ENCODE measurements at regions not wholly inside any gene's neighbourhood (a gene's known extent, or its start where the extent isn't known, plus 50 kb on each side); places are given as distances from the start of the nearest gene placed in this dataset.

- DNase-seq: no peak
Observed at GRCh38 chr15:39299486-39300267, 281.2 kb upstream of the THBS1 start.

DNA sequence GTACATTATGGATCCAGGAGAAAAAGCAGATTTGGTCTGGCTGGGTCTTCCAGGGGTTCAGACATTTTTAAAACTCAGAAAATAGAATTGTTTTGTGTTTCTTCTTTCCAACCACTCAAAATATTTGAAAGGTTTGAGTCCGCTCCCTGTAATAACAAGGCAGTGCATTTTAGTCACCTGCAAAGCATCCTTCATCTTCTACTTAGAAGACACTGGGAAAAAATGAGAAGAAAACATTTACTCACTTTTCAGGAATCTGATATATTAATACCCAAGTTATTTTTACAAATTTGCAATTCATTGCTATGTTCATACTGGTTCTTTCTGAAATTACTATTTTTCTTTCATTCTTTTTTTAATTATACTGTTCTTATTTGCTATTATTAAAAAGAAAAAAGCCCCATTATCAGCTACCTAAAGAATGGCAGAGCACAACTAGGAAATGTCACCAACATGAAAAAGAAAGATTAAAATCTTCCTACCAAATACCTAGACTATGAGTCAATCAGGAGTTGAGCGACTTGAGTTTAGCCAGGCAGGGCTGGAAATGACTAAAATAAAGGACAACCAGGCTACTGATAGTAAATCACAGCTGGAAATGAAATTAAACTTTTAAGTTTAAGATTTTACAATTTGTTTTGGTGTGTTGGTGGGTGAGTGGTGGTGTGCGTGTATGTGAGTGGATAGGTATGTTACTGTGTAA lies 280.3 kb upstream of the THBS1 start:
- no peak for DNase-seq

DNA sequence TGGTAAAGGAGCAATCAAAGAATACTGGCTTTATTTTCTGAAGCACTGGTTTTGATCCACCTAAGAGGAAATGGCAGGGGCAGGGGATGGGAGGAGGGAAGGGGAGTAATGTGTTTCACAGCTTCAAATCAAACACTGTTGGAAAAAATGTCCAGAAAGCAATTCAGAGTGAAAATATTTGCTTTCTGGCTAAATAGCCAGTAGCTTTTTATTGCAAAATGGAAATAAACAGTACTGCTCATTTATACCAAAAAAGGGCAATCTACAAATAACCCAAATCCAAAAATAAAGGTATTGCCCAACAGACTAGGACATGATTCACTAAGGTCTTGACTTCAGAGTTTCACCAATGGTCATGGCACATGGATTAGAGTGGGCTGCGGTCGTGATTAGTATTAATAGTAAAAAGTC lies 279.3 kb upstream of the THBS1 start:
- no peak for DNase-seq

DNA sequence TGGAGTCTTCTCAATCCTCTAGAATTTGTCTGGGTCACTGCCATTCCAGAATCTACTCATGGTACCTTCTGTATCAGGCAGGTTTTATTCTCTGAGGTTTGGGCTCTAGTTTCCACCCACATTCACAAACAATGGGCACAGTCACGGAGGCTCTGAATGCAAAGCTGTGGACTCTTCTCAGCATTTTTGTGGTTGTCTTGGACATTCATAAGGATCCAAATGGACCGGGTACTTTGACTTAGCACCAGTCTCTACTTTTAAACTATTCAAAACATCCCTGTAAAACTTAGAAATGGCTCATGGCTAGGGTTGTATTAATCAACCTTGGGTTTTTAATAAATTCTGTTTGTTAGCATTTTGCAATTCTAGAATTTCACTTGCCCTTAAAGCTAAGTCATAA lies 277.9 kb upstream of the THBS1 start:
- no peak for DNase-seq

- DNase-seq: no peak
Observed at GRCh38 chr15:39304201-39304841, 276.6 kb upstream of the THBS1 start.

DNA sequence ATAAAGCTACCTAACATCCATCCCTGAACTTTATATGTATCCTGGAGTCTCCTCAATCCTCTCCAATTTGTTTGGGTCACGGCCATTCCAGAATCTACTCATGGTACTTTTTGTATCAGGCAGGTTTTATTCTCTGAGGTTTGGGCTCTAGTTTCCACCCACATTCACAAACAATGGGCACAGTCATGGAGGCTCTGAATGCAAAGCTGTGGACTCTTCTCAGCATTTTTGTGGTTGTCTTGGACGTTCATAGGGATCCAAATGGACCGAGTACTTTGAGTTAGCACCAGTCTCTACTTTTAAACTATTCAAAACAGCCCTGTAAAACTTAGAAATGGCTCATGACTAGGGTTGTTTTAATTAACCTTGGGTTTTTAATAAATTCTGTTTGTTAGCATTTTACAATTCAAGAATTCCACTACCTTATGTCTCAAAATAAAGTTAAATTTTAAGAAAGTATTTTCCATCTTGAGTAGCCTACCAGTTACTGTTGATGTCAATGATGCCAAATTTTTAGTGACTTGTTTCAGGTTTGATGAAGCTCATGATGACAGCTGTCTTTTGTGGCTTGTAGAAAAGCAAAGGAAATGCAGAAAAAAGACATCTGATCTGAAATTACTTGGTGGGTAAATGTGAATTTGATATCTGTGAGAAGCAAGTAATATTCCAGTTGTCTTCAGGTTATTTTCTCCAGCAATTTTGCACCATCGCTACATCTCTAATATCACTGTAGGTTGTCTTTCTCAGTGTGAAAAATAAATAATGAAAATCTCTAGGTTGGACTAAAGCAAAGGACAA lies 275.7 kb upstream of the THBS1 start:
- DNase-seq: no peak

DNA sequence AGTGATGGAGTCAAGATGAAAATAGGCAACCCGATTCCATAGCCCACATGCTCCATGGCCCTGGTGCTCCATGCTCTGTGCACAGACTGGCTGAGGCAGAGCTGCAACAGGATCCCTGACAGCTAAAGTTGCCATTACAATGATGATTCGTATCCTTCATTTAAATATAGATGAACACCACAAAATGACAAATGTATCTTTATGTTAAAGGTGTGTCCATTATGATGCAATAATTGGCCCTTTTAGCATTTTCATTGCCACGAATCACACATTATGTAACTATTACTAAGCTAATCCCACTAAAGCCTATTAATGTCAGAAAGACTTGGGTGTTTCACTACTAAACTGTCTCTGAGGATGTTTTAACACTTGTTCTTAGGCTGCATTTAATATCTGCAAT lies 270.2 kb upstream of the THBS1 start:
- DNase-seq: no peak

GRCh38 chr15:39312984-39313383 lies 267.9 kb upstream of the THBS1 start:
- DNase-seq: no peak

DNA sequence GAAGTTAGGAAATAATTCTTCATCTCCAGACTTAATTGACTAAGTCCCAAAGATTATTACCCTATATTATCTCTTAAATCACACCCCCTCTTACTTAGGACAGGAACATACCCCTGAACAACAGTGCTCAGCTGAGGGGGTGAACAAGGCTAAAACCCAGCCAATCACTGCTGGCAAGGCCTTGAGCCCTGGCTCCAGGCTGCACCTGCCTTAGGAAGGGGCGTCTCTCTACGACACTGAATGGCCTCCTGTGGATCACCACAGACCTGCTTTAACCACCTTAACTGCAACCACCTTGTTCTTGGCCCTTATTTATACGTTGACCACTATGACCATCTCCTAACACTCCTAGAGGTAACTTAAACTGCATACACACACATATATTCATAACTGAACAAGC lies 267.4 kb upstream of the THBS1 start:
- DNase-seq: no peak

GRCh38 chr15:39313881-39314280 lies 267.0 kb upstream of the THBS1 start:
- DNase-seq: no peak

DNA sequence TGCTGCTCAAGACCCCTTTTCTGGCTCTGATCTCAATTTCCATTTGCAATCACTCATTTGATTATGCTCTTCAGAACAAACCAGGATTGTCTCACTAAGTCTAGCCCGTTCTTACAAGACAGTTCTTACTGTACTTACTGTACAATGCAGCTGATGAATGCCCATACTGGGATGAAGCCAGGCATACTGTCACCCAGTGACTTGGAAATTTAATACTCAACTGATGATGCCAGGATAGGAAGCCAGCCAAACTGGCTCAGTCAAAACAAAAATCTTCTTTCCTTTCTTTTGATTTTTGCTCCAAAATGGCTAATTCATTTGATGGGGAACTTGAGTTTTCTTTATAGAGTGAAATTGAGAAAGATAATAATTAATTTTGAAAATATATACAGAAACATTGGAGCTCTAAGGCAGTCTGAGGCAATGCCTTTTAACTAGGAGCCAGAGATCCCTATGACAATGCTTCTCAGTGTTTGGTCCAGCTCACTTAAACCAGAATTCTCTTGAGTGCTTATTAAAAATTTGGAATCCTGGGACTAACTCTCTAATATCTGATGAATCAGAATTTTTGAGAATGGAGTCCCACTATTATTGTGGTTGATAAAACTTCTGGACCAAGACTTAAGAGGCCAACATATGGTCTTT lies 265.6 kb upstream of the THBS1 start:
- no peak for DNase-seq

- DNase-seq: no peak
Observed at GRCh38 chr15:39317225-39317624, 263.7 kb upstream of the THBS1 start.

DNA sequence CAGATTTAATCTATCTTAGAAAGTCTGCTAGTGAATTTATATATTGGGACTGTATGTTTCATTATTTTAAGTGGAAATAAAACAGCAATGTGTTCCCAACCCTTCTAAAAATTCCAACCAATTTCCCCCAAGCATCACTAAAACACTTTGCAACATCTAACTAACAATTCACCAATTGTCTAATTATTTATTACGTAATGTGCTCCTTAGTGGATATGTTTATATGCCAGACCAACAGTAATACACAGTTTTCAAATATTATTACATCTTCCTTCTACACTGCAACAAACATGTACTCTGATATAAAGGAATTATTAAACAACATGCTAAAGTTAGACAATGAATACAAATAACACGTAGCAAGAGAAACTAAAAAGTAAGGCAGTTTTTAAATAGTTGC lies 262.6 kb upstream of the THBS1 start:
- DNase-seq: no peak

DNA sequence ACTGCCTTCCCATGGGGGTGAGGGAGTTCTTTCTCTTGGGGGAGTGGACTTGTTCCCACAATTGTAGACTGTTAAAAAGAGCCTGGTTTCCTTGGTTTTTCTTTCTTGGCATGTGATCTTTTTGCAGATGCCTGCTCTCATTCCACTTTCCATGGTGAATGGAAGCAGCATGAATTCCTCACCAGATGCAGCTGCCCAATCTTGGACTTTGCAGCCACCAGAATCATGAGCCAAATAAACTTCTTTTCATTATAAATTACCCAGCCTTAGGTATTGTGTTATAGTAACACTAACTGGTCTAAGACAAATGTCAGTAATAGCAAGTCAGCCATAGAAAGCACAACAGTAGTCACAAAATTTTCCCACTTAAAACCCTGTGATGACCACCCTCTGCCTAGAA lies 260.5 kb upstream of the THBS1 start:
- no peak for DNase-seq

GRCh38 chr15:39320886-39321285 lies 260.0 kb upstream of the THBS1 start:
- no peak for DNase-seq

DNA sequence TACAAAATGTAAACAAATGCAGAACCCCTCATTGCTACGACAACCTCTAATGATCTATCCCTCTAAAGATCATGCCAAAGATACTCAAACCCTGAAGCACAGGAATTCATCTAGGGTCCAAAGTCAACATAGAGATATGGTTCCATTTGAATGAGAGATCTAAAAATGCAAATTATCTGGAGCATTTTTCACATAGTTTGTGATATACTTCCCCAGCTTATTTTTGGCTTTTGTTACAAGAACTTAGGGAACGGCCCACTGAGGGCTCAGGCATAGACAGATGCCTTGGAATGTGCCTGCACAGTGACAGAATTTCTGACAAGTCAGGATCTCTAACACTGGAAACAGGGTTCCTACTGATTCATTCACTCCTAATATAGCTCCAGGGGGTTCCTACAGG lies 258.9 kb upstream of the THBS1 start:
- no peak for DNase-seq

DNA sequence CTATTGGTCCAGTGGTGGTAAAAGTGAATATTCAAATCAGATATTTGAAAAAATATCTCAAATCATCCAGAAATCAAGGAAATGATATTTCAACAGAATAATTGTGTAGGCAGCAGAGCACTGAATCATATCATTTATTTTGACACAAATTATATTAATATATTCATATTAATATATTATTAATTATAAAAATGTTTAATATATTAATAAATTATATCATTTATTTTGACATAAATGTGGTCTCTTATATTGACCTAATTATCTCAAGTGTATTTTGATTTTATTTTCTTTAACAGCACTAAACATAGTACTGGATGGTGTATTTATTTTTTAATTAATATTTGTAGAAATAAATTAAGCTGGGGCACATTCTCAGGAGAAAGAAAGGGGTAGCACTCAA lies 257.7 kb upstream of the THBS1 start:
- no peak for DNase-seq

DNA sequence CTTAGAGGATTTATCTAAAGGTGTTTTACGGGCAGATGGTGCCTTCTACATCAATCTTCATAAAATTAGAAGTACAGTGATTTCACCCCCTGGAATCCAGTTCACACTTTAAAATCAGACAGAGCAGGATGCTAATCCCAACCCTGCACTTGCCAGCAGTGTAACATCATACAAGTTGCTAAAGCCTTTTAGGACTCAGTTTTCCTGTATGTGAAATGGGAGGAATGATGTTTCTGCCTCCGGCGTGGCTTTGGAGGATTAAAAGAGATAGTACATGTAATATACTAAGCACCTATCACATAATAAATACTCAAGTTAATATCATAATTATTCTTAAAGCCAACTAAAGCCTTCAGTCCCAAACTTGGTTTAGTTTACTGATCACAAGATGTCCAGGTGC lies 257.2 kb upstream of the THBS1 start:
- DNase-seq: no peak

DNA sequence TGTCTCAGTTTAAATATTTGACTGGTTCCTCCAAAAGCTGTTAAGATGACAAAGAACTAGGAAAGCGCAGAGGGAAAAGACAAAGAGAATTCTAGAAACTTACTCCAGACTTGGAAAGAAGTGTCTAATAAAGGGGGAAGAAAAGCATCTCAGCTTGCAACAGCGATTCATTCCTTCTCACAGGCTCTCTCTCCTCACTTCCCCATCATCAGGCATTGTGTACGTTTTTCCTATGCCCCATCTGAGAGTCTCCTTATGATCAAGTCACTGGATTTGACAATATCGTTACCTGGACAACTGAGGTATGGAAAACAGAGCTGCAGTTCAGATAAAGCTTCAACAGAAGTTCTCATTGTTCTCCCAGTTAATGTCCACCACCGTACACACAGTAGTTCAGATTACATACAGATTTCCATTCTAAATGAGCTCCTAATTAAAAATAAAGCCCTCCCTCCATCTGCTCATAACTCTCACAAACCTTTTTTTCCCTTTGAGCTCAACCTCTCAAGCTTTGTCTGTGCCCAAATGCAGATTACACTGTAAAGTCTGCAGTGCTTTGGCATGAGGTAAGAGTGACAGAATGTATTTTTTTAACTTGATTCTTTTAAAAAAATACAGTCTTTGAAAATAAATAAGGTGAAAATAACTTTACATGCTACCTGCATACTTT lies 254.4 kb upstream of the THBS1 start:
- no peak for DNase-seq

- no peak for DNase-seq
Observed at GRCh38 chr15:39327005-39327730, 253.7 kb upstream of the THBS1 start.

GRCh38 chr15:39330061-39330460 lies 250.8 kb upstream of the THBS1 start:
- DNase-seq: no peak

DNA sequence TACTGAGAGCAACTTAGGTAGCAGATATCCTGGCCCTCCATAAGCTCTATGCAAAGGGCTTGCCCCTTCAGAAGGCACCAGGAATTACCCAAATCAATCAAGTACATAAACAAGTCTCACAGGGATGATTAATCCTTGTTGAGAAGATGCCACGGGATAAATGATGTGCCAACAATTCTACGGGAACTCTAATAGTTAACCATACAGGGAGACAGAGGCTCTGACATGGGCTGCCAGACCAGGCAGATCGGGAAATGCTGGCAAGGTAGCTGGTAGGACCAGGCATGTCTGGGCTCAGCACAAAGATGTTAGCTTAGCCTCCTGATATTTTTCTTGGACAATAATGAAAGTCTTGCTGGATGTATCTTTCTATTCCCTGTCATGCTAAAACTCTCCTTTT lies 249.3 kb upstream of the THBS1 start:
- no peak for DNase-seq

Measured in SHP77 treated with DMSO at 0.1 percent for 48 hours (cell line).